IMR-90 (cell line): ENCODE measurements at regions not wholly inside any gene's neighbourhood (a gene's known extent, or its start where the extent isn't known, plus 50 kb on each side); places are given as distances from the start of the nearest gene placed in this dataset.

ENCODE experiments used
- ATAC-seq: fragments of 200-7000 bp; cut with Tn5 transposase; 2 replicates; pipeline ENCODE4 v1.9.1; 2020; ENCODE audit warnings: low read depth, mild to moderate bottlenecking, moderate library complexity
- BruUV-seq: library from RNA; stranded (reverse); fragments of 400-500 nt; replicated peaks from 2 replicates; lab custom pipeline; 2021; lab: Mats Ljungman, UMichigan
- CTCF ChIA-PET: fragments of 300-600 bp; formaldehyde crosslinking; extraction: SDS; loops from one replicate; lab custom pipeline; 2021; ENCODE audit warnings: antibody characterized with exemption; lab: Yijun Ruan, JAX
- POLR2A ChIA-PET: fragments of 300-600 bp; sonication (Branson Sonifier 250); formaldehyde crosslinking; loops from one replicate; lab custom pipeline; 2022; ENCODE audit warnings: antibody characterized with exemption; ENCODE audit not compliant: unreplicated experiment; lab: Charles Lee
- DNase-seq: peaks from one replicate; pipeline ENCODE4 v3.0.0; 2013
- H2AFZ ChIP-seq: replicated peaks from 2 replicates; pipeline ENCODE3; 2013; ENCODE audit warnings: low read length, mild to moderate bottlenecking; ENCODE audit not compliant: poor library complexity
- H2AK5ac ChIP-seq: 2 replicates; pipeline ENCODE4 v1.6.1; 2013; ENCODE audit warnings: low read depth, low read length, inconsistent platforms
- H2AK9ac ChIP-seq: replicated peaks from 2 replicates; pipeline ENCODE3; 2013; ENCODE audit warnings: mild to moderate bottlenecking, low read depth, low read length, moderate library complexity; ENCODE audit not compliant: poor library complexity
- H2BK120ac ChIP-seq: 2 replicates; pipeline ENCODE4 v1.6.1; 2013; ENCODE audit warnings: low read depth, low read length, inconsistent platforms
- H2BK15ac ChIP-seq: 3 replicates; pipeline ENCODE4 v1.6.1; 2013; ENCODE audit warnings: low read depth, low read length, inconsistent platforms
- H2BK20ac ChIP-seq: 2 replicates; pipeline ENCODE4 v1.6.1; 2013; ENCODE audit warnings: low read depth, mild to moderate bottlenecking, inconsistent platforms, low read length, moderate library complexity
- H2BK5ac ChIP-seq: 2 replicates; pipeline ENCODE4 v1.6.1; 2013; ENCODE audit warnings: mild to moderate bottlenecking, low read depth, low read length, inconsistent platforms; ENCODE audit not compliant: poor library complexity, severe bottlenecking
- H3K14ac ChIP-seq: replicated peaks from 2 replicates; pipeline ENCODE4 v1.6.1; 2013; ENCODE audit warnings: low read depth, low read length, inconsistent platforms
- H3K18ac ChIP-seq: 2 replicates; pipeline ENCODE4 v1.6.1; 2013; ENCODE audit warnings: low read depth, low read length, control low read depth
- H3K23ac ChIP-seq: 2 replicates; pipeline ENCODE4 v1.6.1; 2013; ENCODE audit warnings: low read depth, low read length, inconsistent platforms
- H3K27ac ChIP-seq: 2 replicates; pipeline ENCODE4 v1.5.1; 2013; ENCODE audit warnings: mild to moderate bottlenecking, control low read depth, low read length; ENCODE audit not compliant: insufficient read depth
- H3K27me3 ChIP-seq: 2 replicates; pipeline ENCODE4 v1.6.1; 2013; ENCODE audit warnings: low read length; ENCODE audit not compliant: control insufficient read depth, insufficient read depth
- H3K36me3 ChIP-seq: 2 replicates; pipeline ENCODE4 v1.6.1; 2013; ENCODE audit warnings: low read length, mixed read lengths; ENCODE audit not compliant: control insufficient read depth, insufficient read depth
- H3K4ac ChIP-seq: 2 replicates; pipeline ENCODE4 v1.6.1; 2013; ENCODE audit warnings: low read depth, low read length, inconsistent platforms
- H3K4me1 ChIP-seq: 2 replicates; pipeline ENCODE4 v1.6.1; 2013; ENCODE audit warnings: low read length, mixed read lengths; ENCODE audit not compliant: control insufficient read depth, insufficient read depth
- H3K4me2 ChIP-seq: 2 replicates; pipeline ENCODE4 v1.6.1; 2013; ENCODE audit warnings: low read depth, mild to moderate bottlenecking, control low read depth, low read length, moderate library complexity
- H3K4me3 ChIP-seq: 2 replicates; pipeline ENCODE4 v1.5.1; 2013; ENCODE audit warnings: low read depth, mild to moderate bottlenecking, control low read depth, low read length, moderate library complexity; ENCODE audit not compliant: insufficient read depth
- H3K56ac ChIP-seq: 2 replicates; pipeline ENCODE4 v1.6.1; 2013; ENCODE audit warnings: low read length, inconsistent platforms; ENCODE audit not compliant: insufficient read depth; ENCODE audit errors: extremely low read depth
- H3K79me1 ChIP-seq, 2 experiments: 2 replicates each; pipeline ENCODE4 v1.6.1; 2013; ENCODE audit warnings: low read length in 2 of 2, inconsistent platforms in 1 of 2, low read depth in 1 of 2
- H3K9ac ChIP-seq: 2 replicates; pipeline ENCODE4 v1.6.1; 2013; ENCODE audit warnings: low read depth, low read length, control low read depth
- H3K9me1 ChIP-seq: 2 replicates; pipeline ENCODE4 v1.6.1; 2013; ENCODE audit warnings: low read length, inconsistent platforms; ENCODE audit not compliant: insufficient read depth
- H3K9me3 ChIP-seq: 2 replicates; pipeline ENCODE4 v1.6.1; 2013; ENCODE audit warnings: low read length; ENCODE audit not compliant: control insufficient read depth, insufficient read depth
- H4K20me1 ChIP-seq: 2 replicates; pipeline ENCODE4 v1.6.1; 2013; ENCODE audit warnings: low read length, inconsistent platforms; ENCODE audit not compliant: insufficient read depth
- H4K5ac ChIP-seq: 2 replicates; pipeline ENCODE4 v1.6.1; 2013; ENCODE audit warnings: mild to moderate bottlenecking, low read depth, low read length, control low read depth
- H4K8ac ChIP-seq, 2 experiments: 2 replicates each; pipeline ENCODE4 v1.6.1; 2013; ENCODE audit warnings: low read depth in 2 of 2, low read length in 2 of 2, control low read depth in 1 of 2, inconsistent platforms in 1 of 2
- H4K91ac ChIP-seq: 2 replicates; pipeline ENCODE4 v1.6.1; 2013; ENCODE audit warnings: low read depth, low read length, inconsistent platforms; ENCODE audit not compliant: insufficient read depth
- BHLHE40 ChIP-seq: fragments of 150-350 bp; IDR thresholded peaks from 2 replicates; pipeline ENCODE4 v1.6.1; 2016; ENCODE audit warnings: mild to moderate bottlenecking, low read depth, low read length
- CEBPB ChIP-seq: IDR thresholded peaks from 2 replicates; pipeline ENCODE4 v1.6.1; 2012; ENCODE audit warnings: low read depth, low read length, improper control_type of control experiment
- CHD1 ChIP-seq: IDR thresholded peaks from 2 replicates; pipeline ENCODE4 v1.6.1; 2012; ENCODE audit warnings: low read depth, low read length, improper control_type of control experiment
- CTCF ChIP-seq: conservative IDR thresholded peaks from 2 replicates; pipeline ENCODE4 v1.5.1; 2012; ENCODE audit warnings: mild to moderate bottlenecking, low read depth, low read length, improper control_type of control experiment
- FOS ChIP-seq: fragments of 150-350 bp; IDR thresholded peaks from 2 replicates; pipeline ENCODE4 v1.6.1; 2016; ENCODE audit warnings: low read depth, low read length
- MAFK ChIP-seq: IDR thresholded peaks from 2 replicates; pipeline ENCODE4 v1.6.1; 2012; ENCODE audit warnings: low read depth, low read length, improper control_type of control experiment
- MAZ ChIP-seq: IDR thresholded peaks from 2 replicates; pipeline ENCODE4 v1.6.1; 2012; ENCODE audit warnings: low read depth, mild to moderate bottlenecking, low read length, improper control_type of control experiment, moderate library complexity, borderline replicate concordance
- MXI1 ChIP-seq: IDR thresholded peaks from 2 replicates; pipeline ENCODE4 v1.6.1; 2012; ENCODE audit warnings: low read depth, mild to moderate bottlenecking, low read length, moderate library complexity, borderline replicate concordance
- NFE2L2 ChIP-seq: fragments of 150-350 bp; IDR thresholded peaks from 2 replicates; pipeline ENCODE4 v1.6.1; 2016; ENCODE audit warnings: low read depth, mild to moderate bottlenecking, low read length
- POLR2A ChIP-seq: IDR thresholded peaks from 2 replicates; pipeline ENCODE4 v1.6.1; 2012; ENCODE audit warnings: mild to moderate bottlenecking, low read depth, low read length
- RAD21 ChIP-seq: IDR thresholded peaks from 2 replicates; pipeline ENCODE4 v1.6.1; 2012; ENCODE audit warnings: low read length, improper control_type of control experiment
- RCOR1 ChIP-seq: IDR thresholded peaks from 2 replicates; pipeline ENCODE4 v1.6.1; 2012; ENCODE audit warnings: mild to moderate bottlenecking, low read length, improper control_type of control experiment; ENCODE audit not compliant: insufficient replicate concordance
- RFX5 ChIP-seq: IDR thresholded peaks from 2 replicates; pipeline ENCODE4 v1.8.0; 2012; ENCODE audit warnings: low read depth, mild to moderate bottlenecking, low read length, moderate library complexity
- SMC3 ChIP-seq: fragments of 150-350 bp; IDR thresholded peaks from 2 replicates; pipeline ENCODE4 v1.6.1; 2016; ENCODE audit warnings: low read depth, mild to moderate bottlenecking, antibody characterized with exemption, low read length, moderate library complexity
- WGBS, 2 experiments: methylation state at CpG; one replicate each; pipeline versions ENCODE4 v1.1.5 to v1.1.7; 2013; ENCODE audit warnings: missing lambda C conversion rate in 2 of 2; ENCODE audit not compliant: insufficient read length in 1 of 2; ENCODE audit errors: extremely low coverage in 2 of 2; 5-methylcytosine and 5-hydroxymethylcytosine counted together
- dilution Hi-C: fragments of 300-500 bp; cut with HindIII; formaldehyde crosslinking; loops from one replicate; pipeline ENCODE4 v1.14.3; 2018; ENCODE audit warnings: low sequenced_read_pairs; ENCODE audit not compliant: unreplicated experiment
- in situ Hi-C: fragments of 300-500 bp; cut with MboI; formaldehyde crosslinking; loops from 3 replicates; pipeline ENCODE4 v1.14.3; 2019; ENCODE audit warnings: low sequenced_read_pairs, inconsistent platforms, mixed read lengths
- intact Hi-C: fragments of 100-400 bp; cut with micrococcal nuclease; formaldehyde crosslinking; loops from 2 replicates; pipeline ENCODE4 v1.10.0; 2022
- TF ChIP-seq, protein P1 (sequence below): fragments of 150-350 bp; IDR thresholded peaks from 2 replicates; pipeline ENCODE4 v1.6.1; 2016; ENCODE audit warnings: low read depth, mild to moderate bottlenecking, low read length, moderate library complexity, borderline replicate concordance
- TF ChIP-seq, protein P2 (sequence below): fragments of 150-350 bp; IDR thresholded peaks from 2 replicates; pipeline ENCODE4 v1.6.1; 2017; ENCODE audit warnings: mild to moderate bottlenecking, antibody characterized with exemption, low read length, low read depth

- in situ Hi-C loops: no loop called here
- Histone ChIP-seq H3K9me3 (peaks cover 13% of the 10 kb centered on the region; the same call in 1 of the 2 replicates), H3K9me1 (no peaks in the 10 kb centered on the region), H3K27ac (no peak overlapping the region), H2BK20ac (no peak overlapping the region), H3K14ac (no peak overlapping the region), H2BK120ac (no peak overlapping the region), H2BK15ac (no peak overlapping the region), H4K20me1 (no peaks in the 10 kb centered on the region), H3K27me3 (no peaks in the 10 kb centered on the region), H2AK5ac (no peak overlapping the region), H2AK9ac (no peak overlapping the region), H3K79me1 (no peaks in the 10 kb centered on the region), H3K9ac (no peak overlapping the region), H3K4me3 (no peak overlapping the region), H3K18ac (no peak overlapping the region), H3K56ac (no peak overlapping the region), H4K8ac (no peak overlapping the region), H4K5ac (no peak overlapping the region), H4K91ac (no peak overlapping the region), H3K4me2 (no peak overlapping the region), H3K23ac (no peak overlapping the region), H2AFZ (no peak overlapping the region), H3K4ac (no peak overlapping the region), H3K4me1 (no peaks in the 10 kb centered on the region), H3K36me3 (no peaks in the 10 kb centered on the region), H2BK5ac (no peak overlapping the region)
- no peak for TF ChIP-seq CEBPB
- TF ChIP-seq BHLHE40: no peak
- TF ChIP-seq, protein P1, sequence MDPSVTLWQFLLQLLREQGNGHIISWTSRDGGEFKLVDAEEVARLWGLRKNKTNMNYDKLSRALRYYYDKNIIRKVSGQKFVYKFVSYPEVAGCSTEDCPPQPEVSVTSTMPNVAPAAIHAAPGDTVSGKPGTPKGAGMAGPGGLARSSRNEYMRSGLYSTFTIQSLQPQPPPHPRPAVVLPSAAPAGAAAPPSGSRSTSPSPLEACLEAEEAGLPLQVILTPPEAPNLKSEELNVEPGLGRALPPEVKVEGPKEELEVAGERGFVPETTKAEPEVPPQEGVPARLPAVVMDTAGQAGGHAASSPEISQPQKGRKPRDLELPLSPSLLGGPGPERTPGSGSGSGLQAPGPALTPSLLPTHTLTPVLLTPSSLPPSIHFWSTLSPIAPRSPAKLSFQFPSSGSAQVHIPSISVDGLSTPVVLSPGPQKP: no peak
- TF ChIP-seq POLR2A: no peak
- no peak for TF ChIP-seq RFX5
- no peak for TF ChIP-seq CTCF
- TF ChIP-seq MAFK: no peak
- TF ChIP-seq, protein P2, sequence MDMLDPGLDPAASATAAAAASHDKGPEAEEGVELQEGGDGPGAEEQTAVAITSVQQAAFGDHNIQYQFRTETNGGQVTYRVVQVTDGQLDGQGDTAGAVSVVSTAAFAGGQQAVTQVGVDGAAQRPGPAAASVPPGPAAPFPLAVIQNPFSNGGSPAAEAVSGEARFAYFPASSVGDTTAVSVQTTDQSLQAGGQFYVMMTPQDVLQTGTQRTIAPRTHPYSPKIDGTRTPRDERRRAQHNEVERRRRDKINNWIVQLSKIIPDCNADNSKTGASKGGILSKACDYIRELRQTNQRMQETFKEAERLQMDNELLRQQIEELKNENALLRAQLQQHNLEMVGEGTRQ: no peak
- TF ChIP-seq MAZ: no peak
- no peak for TF ChIP-seq RAD21
- no peak for TF ChIP-seq NFE2L2
- no peak for TF ChIP-seq FOS
- no peak for TF ChIP-seq RCOR1
- no peak for TF ChIP-seq SMC3
- TF ChIP-seq CHD1: no peak
- no peak for TF ChIP-seq MXI1
- ChIA-PET POLR2A (no interaction called here), CTCF (no interaction called here)
- no peak for DNase-seq
- dilution Hi-C loops: no loop called here
- intact Hi-C loops: no loop called here
- no peak for ATAC-seq
- no TSS peak for BruUV-seq
- 100% methylated on average over 1 of the region's 9 CpGs; no CpG with 5 or more reads in 1 of the 2 experiments for WGBS, 2 experiments
These were observed 459.5 kb downstream of the OCA2 start for GRCh38 chr15:27639595-27639994.
